Epidermal melanocyte (primary cell): ENCODE measurements at regions not wholly inside any gene's neighbourhood (a gene's known extent, or its start where the extent isn't known, plus 50 kb on each side); places are given as distances from the start of the nearest gene placed in this dataset.
"Not testable (repeated sequence)": the region's sequence is repeated elsewhere in the genome, so short reads cannot be mapped to it uniquely, and the experiment has no call there.

Experiments used
- DNase-seq: peaks from one replicate; pipeline ENCODE4 v3.0.0; 2011; ENCODE audit warnings: low spot score; ENCODE audit not compliant: insufficient read length

DNA sequence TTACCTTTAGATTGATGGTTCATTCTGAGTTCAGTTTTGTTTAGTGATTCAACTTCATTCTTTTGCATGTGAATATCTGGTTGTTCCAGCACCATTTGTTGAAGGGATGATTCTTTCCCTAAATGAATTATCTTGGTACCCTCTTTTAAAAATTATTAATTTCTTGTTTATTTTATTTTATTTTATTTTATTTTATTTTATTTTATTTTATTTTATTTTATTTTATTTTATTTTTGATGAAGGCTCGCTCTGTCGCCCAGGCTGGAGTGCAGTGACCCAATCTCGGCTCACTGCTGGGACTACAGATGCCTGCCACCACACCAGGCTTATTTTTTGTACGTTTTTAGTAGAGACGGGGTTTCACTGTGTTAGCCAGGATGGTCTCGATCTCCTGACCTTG is 141.4 kb upstream of the S1PR3 start:
- DNase-seq = not testable (repeated sequence)

DNA sequence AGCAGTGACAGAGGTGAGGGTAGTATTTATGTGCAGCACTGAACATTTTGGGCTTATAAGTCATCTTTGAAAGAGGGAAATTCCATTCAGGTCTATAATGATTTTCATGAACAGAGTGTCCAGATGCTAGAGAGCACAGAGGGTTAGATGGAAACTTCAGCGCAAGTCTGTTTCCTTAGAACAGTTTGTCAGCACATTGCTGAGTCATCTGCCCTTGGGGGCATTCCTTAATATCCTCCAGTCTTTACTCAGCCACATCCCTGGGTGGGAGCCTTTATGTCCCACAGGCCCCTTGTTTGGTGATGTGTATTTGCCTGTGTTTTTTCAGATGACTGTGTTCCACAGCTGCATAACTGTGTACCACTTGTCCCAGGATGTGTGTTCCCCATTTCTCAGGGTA is 138.5 kb upstream of the S1PR3 start:
- DNase-seq = peak; percentile 77

DNA sequence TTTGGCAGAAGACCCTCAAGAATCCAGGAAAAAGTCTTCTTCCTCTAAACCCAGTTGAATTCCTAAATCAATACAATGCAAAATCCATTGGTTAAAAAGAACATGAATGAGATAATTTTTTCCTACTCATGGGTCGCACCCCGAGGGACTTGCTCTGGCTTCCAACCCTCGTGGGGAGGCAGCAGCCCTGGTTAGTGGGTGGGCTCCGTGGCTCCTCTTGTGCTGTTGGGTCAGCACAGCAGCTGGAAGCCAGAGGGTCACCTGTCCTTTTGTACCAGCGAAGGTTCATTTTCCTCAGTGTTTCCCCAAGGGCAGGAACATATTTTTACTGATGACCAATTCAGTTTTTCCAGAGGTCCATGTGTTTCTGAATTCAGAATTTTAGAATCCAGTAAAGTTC is 120.6 kb upstream of the S1PR3 start:
- no peak for DNase-seq

DNA sequence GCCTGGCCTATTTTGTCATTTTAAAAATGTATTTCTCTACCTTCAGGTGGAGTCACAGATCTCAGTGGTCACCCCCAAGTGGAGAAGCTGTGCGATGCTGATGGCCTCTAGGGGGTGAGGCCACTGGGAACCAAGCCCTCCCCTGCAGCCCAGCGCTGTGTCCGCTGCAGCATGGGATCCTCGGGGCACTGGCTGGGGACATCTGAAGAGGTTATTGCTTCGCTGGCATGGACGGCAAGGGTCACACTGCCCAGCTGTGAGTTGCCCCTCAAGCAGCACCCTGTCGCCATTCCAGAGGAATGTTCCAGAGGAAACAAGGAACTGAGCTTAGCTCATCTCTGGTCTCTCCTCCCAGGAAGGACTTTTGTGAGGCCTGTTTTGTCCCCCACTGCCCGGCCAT is 119.6 kb upstream of the S1PR3 start:
- DNase-seq = no peak

DNA sequence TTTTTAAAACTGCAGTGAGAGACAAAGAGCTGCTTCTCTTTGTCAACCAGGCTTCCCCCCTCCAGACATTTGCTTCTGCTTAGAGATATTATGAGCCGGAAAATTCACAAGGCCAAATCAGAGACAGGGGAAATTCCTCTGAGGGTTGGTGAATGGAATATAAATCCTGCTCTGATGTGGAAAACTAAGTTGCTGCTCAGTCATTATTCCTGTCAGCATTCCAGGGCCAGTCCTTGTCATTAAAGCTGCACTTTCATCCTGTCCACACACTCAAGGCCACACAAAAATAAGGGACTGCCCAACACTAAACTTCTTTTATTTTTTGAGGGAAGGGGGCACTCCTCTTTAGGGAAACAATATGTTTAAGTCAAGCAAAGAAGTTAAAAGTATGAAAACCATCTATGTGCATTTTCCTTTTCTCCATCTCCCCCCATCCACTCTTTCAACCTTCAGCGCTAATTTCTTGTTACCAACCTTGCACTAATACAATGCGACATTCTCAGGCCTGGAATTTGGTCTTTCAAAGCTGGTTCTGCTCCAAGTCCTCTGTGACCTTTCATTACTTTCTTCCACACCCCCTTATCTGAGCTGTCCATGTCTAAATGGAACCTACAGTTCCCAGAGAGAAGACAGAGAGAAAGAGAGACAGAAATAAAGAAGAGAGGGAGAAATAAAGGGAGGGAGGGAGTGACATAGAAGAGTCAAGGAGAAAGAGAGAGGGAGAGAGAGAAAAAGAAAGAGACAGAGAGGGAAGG is 118.9 kb upstream of the S1PR3 start:
- DNase-seq = no peak

DNA sequence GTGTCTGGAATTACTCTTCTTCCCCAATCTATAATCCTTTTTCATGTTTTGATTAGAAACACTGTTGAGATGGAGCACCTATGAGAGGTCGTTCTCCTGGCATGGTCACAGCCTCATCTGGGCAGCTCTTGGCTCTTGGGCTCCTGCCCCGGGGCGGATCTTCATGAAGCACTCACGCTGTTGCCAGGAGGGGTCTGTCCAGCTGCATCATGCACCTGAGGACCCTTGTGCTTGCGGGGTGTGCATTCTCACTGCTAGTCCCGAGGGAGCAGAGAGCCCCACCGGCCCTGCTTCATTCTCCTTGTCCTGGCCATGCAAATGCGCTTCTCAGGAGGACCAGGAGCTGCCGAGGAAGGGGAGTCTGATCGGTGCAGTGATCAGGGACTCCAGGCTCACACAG is 117.6 kb upstream of the S1PR3 start:
- no peak for DNase-seq

DNA sequence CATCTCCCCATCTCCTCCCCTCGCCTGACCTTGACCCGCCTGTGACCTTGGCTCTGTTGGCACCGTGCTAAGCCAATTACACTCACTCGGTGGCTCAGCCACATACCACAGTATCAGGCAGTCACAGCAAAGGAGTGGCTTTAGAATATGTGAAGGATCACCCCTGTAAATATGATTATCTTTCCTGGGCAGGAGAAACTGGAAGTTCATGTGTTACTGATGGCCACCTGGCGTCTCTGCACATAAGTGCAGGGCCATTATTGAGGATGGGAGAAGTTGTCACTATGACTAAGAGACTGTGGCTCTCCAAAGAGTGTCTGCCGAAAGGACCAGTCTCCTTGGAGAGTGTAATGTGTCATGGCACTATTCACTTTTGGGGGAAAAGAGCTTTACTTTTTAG is 116.9 kb upstream of the S1PR3 start:
- no peak for DNase-seq

DNA sequence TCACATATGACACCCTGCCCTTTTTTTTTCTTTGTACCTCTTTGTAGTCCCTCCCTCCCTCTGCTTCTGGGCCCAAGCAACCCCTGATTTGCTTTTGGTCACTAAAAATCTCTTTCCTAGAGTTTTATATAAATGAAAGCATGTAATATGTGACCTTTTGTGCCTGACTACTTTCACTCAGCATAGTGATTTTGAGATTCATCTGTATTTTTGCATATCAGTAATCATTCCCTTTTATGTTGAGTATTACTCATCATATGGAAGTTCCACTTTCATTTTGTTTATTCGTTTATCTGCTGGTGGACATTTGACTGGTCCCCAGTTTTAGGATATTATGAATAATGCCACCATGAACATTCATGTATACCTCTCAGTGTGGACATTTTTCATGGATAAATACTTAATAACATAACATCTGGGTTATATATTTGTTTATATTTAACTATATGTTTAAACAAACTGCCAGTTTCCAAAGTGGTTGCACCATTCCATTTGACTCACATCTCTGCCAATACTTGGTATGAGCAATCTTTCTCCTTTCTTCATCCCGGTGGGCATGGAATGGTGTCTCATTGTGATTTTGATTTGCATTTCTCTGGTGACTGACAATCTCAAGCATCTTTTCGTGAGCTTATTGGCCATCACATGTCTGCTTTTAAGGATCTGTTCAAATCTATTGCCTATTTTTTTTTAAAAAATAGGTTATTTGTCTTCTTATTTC is 115.7 kb upstream of the S1PR3 start:
- no peak for DNase-seq

DNA sequence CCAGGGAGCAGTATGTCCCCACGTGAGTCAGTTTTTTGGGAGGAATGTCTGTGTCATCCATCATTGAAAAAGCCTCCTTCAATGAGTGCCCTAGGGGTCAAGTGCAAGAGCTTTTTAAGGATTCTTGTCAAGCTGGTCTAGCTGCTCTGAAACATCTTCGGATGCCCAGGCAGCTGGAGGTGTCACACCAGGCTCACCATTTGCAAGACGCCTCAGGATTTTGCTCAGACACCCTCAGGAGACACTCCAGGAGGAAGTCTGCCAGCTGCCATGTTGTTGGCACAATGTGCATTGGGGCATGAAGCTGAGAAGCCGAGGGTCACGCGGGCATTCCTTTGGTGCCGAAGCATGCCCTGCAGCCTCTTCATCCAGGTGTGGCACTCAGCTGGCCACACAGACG is 111.1 kb upstream of the S1PR3 start:
- DNase-seq = no peak

DNA sequence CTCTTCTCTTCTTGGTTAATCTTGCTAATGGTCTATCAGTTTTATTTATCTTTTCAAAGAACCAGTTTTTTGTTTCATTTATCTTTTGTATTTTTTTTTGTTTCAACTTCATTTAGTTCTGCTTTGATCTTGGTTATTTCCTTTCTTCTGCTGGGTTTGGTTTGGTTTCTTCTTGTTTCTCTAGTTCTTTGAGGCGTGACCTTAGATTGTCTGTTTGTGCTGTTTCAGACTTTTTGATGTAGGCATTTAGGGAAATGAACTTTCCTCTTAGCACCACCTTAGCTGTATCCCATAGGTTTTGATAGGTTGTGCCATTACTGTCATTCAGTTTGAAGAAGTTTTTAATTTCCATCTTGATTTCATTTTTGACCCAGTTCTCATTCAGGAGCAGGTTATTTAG is 107.0 kb upstream of the S1PR3 start:
- DNase-seq = not testable (repeated sequence)

DNA sequence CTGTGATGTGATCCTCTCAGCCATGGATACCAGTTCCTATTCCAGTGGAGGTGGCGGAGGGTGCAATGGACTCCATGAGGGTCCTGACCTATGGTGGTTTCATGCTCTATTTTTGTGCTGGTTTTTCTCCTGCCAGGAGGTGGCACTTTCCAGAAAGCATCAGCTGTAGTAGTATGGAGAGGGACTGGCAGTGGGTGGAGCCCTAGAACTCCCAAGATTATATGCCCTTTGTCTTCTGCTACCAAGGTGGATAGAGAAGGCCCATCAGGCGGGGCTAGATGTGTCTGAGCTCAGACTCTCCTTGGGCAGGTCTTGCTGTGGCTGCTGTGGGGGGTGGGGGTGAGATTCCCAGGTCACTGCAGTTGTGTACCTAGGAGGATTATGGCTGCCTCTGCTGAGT is 104.5 kb upstream of the S1PR3 start:
- DNase-seq = not testable (repeated sequence)

DNA sequence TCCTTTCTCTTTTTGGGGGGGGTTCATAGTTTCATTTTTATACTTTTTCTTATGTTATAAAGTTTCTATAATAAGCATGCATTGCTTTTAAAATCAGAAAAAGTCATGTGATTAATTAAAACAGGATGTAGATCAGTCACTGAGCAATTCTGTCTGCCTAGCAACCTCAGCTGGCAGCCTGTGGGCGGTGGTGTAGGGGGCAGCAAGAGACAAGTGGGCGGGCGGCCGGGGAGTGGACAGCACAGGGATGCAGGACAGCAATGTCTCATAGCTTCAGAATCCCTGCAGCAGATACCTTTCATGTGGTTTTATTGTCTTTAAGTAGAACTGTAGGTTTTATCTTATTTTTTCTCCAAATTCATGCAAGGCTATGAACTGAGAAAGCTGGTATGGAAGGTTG is 101.9 kb upstream of the S1PR3 start:
- no peak for DNase-seq

DNA sequence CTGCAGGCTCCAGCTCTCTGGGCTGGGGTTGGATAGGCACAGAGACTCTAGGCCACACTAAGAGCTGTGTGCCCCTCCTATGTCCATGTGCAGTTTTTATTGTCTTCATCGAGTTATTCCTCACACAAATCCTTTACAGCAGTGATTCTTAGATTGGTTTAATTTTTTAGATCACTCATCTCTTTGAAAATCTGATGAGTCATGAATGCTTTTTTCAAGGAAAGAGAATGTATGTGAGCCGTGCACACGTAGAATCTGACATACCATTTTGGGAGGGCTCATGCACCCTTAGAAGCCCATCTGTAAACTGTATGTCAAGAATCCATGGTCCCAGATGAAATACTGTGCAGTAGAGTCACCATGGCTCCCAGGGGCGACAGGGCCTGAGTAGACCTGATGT is 100.7 kb upstream of the S1PR3 start:
- DNase-seq = no peak

DNA sequence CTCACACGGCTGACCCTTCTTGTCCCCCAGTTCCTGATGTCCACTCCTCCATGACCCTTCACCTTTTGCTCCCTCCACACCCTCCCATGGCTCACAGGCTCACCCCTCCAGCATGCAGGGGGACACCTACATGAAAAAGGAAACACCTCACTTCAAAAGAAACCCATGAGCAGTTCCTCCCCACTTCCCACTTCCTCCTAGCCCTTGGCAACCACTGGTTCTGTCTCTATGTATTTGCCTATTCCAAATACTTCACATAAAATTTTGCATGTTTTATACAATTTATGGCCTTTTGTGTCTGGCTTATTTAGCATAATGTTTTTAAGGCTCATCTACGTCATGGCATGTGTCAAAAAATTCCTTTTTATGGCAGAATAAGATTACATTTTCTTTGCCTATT is 100.2 kb upstream of the S1PR3 start:
- DNase-seq = no peak

DNA sequence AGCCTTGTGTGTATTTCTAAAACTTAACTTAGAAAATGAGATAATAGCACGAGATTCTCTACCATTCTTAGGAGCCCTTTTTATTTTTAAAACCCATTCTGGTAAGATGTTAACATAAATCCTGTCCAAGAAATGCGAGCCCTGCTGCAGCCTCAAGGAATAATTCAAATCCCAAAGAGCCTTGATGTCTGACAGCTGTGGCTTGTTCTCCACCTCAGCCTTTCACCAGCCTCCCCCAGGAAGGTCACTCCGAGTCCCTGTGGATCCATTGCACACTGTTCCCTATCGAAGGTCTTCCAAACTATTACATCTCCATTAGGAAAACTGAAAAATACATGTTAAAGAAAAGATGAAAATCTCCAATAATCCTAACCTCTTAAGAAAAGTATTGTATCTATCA is 98.5 kb upstream of the S1PR3 start:
- no peak for DNase-seq

DNA sequence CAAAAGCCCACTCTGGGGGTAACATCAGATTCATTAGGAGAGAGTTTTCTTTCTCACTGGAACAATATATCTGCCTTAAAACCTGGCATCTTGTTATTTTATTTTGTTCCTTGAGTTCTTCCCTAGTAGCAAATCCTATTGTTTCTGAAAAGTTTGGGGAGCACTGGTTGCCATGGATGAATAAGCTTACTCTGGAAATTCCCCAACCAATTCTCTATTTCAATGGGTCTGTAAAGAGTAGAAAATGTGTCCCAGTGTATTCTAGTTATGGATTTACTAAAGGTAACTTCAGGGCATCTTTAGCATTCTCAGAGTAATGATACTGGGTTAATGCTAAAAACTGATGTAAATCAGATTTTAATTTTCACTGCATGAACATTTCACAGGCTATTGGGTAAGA is 94.2 kb upstream of the S1PR3 start:
- no peak for DNase-seq

DNA sequence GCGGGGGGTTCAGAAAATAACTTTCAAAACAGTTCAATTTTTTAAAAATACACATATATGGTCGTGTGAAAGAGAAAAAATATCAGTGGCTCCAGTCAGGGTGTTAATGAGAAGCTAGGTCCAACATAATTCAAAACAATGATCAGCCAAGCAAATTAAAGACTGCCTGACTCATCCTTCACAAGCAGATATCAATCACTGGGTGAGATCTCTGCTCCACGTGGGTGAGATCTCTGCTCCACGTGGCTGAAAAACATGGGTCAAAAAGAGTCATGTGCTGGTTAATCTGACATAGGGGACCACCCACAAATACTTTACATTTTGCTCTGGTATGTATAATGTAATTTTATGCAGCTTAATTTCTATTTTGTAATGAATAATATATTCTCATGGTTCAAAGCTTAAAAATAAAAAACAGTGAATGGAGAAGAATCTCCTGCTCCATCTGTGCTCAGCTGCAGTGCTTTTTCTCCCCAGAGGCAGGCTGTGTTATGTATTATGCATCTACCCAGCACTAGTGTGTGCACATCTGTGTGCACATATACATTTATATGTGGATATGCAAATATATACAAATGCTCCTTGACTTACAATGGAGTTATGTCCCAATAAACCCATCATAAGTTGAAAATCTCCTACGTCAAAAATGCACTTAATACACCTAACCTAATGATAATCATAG is 93.1 kb upstream of the S1PR3 start:
- DNase-seq = no peak

DNA sequence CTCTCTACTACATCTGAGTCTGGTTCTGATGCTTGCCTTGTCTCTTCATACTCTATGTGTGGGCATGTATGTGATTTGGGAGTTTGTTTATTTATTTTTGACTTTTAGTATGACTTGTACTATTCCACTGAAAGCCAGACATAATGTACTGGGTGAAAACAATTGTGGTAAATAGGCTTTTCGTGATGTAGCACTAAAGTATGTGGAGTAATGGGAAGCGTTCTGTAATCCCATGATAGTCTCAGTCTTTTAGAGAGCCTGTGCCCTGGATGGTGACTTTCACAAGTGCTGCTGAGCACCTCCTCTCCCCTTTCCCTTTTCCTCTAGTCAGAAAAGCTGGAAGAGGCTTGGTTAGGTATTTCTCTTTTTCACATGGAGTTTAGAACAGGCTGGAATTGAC is 85.8 kb upstream of the S1PR3 start:
- no peak for DNase-seq

DNA sequence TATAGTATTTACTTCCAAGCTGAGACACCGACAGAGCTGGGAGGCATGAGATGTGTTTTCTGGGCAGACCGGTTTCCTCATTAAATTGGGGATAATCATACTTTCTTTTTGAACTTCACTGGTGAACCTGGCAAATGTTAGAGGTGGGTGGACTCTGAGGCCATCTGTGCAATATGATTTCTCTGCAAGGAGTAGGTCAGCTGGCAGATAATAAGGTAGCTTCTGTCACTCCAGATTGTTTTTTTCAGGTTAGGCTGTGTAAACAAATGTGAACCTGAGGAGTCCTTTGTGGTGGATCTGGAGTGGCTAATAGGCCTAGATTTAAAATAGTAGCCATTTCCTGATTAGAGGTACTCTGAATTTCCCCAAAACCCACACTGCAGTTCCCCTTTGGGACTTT is 75.4 kb upstream of the S1PR3 start:
- no peak for DNase-seq

DNA sequence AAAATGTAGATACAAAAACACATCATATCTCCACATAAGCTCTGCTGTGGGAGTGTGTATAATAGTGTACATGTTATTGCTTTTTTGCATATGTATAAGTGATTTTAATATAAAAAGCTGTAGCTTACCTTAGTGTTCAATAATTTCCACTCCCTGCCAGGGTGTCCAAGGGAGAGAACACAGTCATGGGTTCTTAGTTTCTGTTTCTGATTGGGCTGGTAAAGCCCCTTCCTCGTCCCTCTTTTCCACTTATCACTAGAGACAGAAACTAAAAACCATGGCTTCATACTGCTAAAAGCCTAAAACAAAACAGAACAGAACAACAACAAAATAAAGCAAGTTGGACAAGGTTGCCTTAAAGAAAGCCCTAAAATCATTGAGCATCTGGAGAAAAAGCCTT is 74.4 kb upstream of the S1PR3 start:
- no peak for DNase-seq

DNA sequence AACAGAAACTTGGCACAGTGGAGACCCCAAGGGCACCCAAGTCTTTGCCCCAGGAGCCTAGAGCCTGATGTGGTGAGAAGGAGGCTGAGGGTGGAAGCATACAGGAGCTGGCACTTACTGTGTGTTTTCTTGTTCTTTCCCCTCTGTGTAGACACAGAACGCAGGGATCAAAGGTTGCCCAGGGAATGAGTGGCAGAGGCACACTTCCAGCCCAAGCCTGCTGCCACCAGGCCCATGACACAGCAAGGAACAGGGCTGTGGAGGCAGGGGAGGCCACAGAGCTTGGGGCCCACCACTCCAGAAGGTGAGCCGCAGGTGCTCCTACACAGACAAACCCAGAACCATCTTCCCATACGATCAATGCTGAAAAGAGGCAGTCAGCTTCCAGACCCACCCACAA is 73.9 kb upstream of the S1PR3 start:
- DNase-seq = no peak

DNA sequence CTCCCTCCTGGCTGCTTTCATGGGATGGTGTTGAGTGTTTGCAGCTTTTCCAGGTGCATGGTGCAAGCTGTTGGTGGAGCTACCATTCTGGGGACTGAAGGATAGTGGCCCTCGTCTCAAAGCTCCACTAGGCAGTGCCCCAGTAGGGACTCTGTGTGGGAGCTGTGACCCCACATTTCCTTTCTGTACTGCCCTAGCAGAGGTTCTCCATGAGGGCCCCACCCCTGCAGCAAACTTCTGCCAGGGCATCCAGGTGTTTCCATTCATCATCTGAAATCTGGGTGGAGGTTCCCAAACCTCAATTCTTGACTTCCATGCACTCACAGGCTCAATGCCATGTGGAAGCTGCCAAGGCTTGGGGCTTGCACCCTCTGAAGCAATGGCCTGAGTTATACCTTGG is 72.7 kb upstream of the S1PR3 start:
- DNase-seq = not testable (repeated sequence)

DNA sequence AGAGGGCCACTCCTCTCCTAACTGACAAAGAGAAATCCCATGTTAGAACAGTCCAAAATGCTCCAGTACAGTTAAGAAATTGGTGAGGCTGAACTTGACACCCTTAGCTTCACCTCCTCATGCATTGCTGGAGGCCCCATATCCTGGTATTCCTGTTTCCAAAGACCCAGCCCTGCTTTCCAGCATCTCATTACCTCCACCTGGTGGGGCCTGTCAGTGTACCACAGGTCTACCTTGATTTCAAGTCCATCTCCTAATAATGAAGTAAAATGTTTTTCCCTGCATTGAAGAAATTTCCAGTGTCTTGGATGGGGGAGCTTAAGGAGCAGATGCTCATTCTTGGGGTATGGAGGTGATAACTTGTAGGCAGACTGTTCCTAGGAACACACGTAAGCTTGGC is 70.6 kb upstream of the S1PR3 start:
- no peak for DNase-seq
